Activated CD8-positive, alpha-beta memory T cell treated with anti-CD3 and anti-CD28 coated beads for 36 hours (primary cell): ENCODE measurements at regions not wholly inside any gene's neighbourhood (a gene's known extent, or its start where the extent isn't known, plus 50 kb on each side); places are given as distances from the start of the nearest gene placed in this dataset.
"Not testable (repeated sequence)": the region's sequence is repeated elsewhere in the genome, so short reads cannot be mapped to it uniquely, and the experiment has no call there.

Experiments used
- CTCF ChIA-PET: fragments of 350-600 bp; sonication (Branson Sonifier 250); formaldehyde crosslinking; loops from one replicate; lab custom pipeline; 2021; ENCODE audit warnings: antibody characterized with exemption; lab: Charles Lee
- POLR2A ChIA-PET: fragments of 350-600 bp; sonication (Branson Sonifier 250); formaldehyde crosslinking; loops from one replicate; lab custom pipeline; 2021; ENCODE audit warnings: antibody characterized with exemption; lab: Charles Lee

DNA sequence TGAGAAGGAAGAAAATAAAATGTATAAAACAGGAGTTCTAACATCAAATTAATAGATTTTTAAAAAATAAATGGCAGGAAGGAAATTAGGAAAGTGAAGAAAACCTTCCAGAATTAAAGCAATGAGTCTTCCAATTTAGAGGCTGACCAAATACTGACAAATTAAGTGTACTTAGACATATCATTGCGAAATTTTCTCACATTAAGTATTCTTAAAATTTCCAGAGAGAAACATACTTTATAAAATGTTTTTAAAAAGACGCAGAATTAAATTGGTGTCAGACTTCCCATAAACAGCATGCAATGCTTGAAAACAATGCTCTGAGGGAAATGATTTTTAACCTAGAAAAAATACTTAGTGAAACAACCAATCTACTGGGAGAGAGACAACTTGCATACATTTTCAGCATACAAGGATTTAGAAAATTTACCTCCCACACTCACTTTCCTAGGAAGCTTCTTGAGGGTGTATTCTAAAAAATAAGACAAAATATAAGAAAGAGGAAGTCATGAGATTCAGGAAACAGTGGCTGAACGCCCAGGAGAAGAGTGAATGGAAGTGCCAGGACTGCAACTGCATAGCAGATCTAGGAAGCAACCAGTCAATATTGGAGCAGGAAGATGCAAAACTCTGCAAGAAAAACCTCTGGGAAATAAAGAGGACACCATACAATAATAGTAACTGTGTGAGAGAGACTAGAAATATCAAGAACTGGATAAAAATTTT is 339.9 kb downstream of the ADCYAP1 start:
- ChIA-PET CTCF (no interaction called here), POLR2A (no interaction called here)

DNA sequence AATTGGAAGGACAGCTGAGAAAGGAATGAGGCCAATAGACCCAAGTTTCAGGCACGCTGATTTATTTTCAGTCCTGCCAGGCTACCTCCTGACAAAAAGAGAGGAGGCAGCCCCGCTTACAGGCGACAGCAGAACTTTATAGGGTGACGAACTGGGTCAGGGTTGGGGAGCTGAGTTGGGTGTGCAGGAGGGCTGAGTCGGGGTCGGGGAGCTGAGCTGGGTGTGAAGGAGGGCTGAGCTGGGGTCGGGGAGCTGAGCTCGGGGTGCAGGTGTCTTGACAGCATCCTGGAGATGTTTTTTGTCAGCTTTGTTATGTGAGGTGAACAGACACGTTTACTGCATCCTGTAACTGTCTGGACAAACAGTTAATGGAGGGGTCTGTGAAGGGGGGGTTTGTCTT is 342.2 kb downstream of the ADCYAP1 start:
- ChIA-PET POLR2A (no interaction called here), CTCF (no interaction called here)

DNA sequence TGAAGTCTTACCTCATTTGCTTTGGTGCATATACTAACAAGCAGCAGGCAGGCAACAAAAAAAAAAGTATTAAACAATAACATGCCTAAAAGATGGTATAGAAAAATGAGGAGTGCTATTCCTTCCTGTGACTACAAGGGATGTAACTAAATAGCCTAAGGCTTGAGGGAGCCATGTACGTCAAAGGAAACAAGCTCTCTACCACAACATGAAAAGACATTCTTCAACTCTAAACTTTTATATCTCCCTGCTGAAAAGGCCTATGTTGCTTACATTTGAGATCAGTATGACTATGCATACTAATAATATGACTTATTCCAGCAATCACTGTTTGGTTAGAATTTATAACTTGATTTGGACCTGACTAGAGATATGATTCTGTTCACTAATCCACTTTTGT is 347.9 kb downstream of the ADCYAP1 start:
- CTCF ChIA-PET = no interaction called here

DNA sequence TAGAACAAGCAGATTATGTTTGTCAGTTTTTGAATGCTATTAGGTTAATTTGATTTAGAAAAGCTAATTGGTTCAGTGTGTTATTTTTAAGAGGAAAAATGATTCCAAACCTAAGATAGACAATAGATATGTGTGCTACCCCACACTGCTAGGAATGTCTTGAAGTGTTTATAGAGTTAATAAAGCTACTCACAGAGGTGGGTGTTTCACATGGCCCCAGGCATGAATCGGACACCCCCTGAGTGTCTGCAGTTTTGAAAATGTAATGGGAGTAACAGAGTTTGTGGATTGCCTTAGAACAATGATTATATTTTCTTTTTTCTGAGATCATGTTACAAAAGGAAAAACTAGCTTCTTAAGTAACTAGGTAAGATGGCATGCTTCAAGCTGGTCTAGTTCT is 348.3 kb downstream of the ADCYAP1 start:
- CTCF ChIA-PET = no interaction called here
- POLR2A ChIA-PET = no interaction called here

More for the DNA sequence above, 347.9 kb downstream of the ADCYAP1 start:
- POLR2A ChIA-PET = no interaction called here

DNA sequence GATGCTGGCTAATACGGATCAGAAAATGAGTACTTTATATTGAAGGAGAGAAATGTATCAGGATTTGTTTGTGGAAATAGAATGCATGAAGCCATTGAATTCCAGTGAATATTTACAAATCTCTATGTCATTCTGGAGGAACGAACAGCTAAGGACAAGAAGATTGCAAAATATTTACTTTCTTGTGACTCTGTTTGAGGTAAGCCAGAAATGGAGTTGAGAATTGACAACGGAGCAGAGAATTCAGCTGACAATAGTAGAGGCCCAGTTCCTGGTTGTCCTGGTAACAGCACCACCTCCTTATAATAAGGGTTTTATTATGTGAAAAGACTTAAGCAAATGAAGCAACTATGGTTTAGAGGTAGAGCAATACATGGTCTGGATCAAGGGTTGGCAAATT is 349.2 kb downstream of the ADCYAP1 start:
- POLR2A ChIA-PET = no interaction called here
- CTCF ChIA-PET = no interaction called here

DNA sequence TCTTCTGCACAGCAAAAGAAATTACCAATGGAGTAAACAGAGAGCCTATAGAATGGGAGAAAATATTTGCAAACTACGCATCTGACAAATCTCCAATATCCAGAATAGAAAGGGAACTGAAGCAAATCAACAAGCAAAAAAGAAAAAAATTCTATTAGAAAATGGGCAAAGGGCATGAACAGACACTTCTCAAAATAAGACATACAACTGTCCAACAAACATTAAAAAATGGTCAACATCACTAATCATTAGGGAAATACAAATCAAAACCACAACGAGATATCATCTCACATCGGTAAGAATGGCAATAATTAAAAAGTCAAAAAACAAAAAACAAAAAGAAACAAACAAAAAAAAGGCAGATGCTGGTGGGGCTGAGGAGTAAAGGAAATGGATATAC is 356.4 kb downstream of the ADCYAP1 start:
- CTCF ChIA-PET = no interaction called here
- POLR2A ChIA-PET = no interaction called here

DNA sequence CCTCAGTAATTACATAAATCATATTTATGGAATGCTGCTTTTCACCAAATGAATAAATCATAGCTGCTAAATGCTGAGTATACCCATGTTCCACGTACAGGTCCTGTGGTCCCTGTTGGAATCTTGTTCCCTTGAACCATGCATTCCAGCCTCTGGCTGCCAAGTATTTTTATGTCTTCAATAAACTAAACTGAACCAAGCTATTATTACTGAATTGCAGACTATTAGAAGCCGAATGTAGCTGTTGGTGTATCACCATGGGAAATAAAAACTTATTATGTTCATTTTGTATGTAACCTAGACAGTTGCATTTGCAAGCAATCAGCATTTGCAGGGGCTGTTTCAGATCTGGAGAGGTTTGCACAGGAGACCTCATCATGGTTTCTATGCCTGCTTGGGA is 362.4 kb downstream of the ADCYAP1 start:
- ChIA-PET POLR2A (no interaction called here), CTCF (no interaction called here)

DNA sequence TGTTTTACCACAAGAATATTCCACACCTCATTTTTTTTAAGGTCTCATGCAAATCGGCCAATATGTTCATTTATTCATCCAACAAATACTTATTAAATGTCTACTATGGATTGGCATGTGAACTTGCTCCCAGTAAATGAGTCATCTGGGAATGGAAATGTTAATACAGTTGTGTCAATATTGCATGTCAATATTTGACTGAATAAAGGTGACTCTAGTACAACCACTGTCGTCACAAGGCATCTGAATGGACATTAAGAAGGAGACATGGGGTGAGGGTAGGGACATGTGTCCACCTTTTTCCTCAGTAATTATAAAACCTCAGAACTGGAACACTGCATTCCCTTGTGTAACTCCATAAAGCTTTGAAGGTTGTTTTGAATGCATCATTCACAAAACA is 365.4 kb downstream of the ADCYAP1 start:
- ChIA-PET POLR2A (no interaction called here), CTCF (no interaction called here)

DNA sequence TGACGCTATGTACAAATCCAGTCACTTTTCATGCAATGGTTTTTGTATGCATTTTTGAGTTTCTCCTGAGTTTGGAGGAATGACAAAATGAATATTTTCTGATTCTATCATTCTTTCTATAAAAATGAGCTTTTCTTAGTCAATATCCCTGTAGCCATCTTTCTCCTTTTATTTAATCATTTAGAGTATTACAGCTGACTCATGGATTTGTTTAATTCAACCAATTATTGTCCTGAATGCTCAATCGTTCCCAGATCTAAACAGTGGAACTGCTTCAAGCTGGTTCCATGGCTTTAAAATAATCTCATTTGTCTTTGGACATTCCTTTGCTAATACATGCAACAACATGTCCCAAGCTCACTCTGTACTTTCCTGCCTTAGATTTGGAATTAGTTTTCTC is 368.8 kb downstream of the ADCYAP1 start:
- ChIA-PET POLR2A (no interaction called here), CTCF (no interaction called here)

DNA sequence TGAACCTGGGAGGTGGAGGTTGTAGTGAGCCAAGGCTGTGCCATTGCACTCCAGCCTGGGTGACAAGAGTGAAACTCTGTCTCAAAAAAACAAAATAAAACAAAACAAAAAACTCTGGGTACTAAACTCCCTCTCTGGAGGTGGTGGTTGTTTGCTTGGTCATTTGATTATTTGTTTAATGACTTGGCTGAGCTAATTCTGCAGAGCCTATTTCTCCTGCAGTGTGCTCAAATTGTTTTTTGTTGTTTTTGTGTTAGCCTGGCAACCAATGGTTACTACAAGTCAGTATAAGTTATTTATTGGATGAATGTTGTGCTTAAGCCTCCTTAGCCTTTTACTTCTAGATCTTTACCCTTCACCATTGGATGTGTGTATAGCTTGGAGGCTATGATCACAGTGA is 387.5 kb downstream of the ADCYAP1 start:
- ChIA-PET CTCF (no interaction called here), POLR2A (no interaction called here)

DNA sequence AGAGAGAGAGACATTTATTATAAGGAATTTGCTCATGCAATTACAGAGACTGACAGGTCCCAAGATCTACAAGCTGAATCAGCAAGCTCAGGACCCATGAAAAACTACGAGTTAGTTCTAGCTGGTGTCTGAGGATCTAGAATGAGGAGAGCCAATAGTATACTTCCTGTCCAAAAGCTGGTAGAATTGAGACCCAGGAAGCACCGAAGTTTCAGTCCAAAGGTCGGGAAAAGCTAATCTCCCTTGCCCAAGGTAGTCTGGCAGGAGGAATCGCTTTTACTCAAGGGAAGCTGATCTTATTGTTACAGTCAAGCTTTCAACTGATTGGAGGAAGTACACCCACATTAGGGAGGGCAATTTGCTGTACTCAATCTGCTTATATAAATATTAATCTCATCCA is 389.6 kb downstream of the ADCYAP1 start:
- ChIA-PET POLR2A (no interaction called here), CTCF (no interaction called here)

DNA sequence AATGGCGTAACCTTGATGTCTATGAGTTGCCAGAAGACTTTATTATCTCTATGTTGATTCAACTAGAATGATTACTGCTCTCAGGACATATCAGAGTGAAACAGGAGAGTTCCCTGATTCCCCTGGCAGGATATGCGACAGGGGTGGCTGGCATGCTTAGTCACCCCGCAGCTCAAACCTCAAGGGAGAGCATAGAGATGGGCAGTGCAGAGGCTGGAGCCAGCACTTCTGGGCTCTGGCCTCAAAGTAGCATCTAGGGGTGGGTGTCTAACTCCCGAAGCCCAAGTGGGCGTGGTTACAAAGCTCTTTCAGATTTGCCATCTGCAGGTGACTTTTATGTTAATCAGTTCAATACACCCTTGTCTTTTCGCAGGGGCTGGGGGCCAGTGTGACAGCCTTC is 391.6 kb downstream of the ADCYAP1 start:
- ChIA-PET POLR2A (no interaction called here), CTCF (no interaction called here)

DNA sequence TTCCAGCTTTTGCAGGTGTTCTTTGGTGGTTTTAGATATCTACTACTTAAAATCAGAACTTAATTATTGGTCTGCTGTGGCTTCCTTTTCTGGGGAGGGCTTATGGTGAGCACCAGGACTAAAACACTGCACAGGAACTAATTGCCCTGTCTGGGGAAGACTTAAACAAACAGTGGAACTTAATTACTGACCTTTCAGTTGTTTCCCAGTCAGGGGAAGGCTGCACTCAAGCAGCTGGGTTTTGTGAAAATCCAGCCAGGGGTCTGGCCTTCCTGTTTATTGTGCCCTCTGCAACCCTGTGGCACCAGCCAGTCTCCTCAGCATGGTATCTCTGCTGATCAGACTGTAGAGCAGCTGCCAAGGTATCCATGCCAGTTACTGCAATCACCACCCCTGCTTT is 398.2 kb downstream of the ADCYAP1 start:
- CTCF ChIA-PET = no interaction called here
- POLR2A ChIA-PET = no interaction called here

DNA sequence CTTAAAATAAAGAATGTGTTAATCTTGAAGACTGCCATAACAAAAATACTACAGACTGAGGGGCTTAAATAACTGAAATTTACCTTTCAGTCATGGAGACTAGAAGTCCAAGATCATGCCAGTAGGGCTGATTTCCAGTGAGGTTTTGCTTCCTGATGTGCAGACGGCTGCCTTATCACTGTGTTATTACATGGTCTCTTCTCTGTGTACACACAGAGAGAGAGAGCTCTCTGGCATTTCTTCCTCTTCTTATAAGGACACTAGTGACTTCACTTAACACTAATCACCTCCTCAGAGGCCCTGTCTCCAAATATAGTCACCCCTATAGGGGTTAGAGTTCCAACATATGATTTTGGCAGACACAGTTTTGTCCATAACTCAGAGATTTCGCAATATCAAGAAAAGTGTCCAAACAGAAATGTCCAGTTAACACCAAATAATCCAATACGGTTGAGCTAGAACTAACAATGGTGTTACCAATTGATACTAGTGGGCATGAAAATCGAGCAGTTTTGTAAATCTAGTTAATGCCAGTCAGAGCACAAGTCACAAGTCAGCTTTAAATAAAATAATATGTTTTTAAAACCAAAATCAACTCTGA is 399.8 kb downstream of the ADCYAP1 start:
- CTCF ChIA-PET = no interaction called here
- POLR2A ChIA-PET = no interaction called here

DNA sequence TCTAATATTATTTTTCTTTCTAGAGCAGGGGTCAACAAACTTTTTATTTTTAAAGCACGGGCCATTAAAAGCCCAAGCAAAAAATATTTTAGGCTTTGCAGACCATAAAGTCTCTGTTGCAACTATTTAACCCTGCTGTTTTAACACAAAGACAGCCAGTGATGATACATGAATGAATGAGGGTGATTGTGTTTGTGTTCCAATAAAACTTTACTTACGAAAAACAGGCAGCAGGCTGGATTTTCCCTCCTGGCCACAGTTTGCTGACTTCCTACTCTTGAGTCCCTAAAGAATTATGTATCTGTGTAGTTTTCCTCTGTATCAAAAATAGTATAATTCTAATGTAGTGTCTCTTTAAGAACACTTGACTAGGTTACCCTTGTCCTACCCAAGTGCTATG is 402.0 kb downstream of the ADCYAP1 start:
- POLR2A ChIA-PET = no interaction called here
- CTCF ChIA-PET = no interaction called here

DNA sequence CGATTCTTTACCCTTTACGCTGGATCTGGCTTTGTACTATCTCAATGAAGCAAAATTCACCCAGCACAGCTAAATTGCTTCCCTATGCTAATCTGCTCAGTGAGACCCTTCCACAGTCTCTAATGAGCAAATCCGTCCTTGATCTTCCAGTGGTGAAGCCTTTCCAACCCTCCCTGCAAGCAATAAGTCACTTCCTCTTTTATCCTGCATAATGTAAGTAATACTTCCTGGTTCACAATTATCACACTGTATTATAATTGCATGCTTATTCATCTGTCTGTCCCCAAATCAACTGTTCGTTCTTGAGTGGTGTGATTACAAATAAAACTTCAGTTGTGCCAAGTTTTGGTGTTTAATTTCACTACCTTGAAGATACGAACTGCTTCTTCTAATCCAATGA is 404.0 kb downstream of the ADCYAP1 start:
- ChIA-PET CTCF (no interaction called here), POLR2A (no interaction called here)

DNA sequence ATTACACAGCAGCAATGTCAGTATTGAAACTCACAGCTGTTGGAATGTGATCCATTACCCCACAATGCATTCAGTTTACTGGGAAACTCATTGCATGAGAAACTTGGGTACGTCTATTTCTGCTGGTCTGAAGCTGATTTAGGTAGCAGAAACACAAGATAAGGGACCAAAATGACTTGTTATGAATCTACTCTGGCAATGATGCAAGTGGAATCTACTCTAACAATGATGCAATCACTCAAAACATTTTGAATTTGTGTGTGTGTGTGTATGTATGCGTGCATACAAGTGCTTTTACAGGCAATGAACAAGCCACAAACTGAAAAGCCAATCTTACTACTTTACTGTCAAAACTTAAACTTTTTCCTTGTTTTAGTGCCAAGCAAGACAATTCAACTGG is 406.7 kb downstream of the ADCYAP1 start:
- CTCF ChIA-PET = no interaction called here
- POLR2A ChIA-PET = no interaction called here

DNA sequence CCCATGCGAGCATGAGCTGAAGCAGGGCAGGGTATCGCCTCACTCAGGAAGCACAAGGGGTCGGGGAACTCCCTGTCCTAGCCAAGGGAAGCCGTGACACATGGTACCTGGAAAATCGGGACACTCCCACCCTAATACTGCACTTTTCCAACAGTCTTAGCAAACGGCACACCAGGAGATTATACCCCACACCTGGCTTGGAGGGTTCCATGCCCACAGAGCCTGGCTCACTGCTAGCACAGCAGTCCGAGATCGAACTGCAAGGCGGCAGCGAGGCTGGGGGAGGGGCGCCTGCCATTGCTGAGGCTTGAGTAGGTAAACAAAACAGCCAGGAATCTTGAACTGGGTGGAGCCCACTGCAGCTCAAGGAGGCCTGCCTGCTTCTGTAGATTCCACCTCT is 430.7 kb downstream of the ADCYAP1 start:
- POLR2A ChIA-PET, CTCF ChIA-PET: not testable (repeated sequence)

DNA sequence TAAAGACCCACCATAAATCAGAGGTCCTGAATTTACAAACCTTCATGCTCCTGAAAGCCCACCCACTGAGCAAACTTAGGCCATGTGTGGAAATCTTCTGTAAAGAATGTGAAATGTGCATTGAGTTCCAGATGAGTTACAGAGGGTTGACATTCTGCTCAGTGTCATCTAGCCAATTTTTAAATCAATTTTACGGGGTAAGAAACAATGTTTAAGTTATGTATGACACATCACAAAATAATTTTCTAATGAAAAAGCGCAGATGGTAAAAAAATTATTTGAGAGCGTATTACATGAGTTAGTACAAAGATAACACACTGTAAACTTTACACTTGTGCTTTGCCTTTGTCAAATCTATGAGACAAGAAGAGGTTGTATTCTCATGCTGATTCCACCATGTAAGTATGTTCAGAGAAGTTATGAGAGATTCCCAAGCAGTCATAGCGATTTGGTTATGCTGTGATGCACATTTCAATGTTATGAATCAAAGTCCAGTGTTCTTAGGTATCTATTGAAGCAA is 446.3 kb downstream of the ADCYAP1 start:
- POLR2A ChIA-PET = no interaction called here
- CTCF ChIA-PET = no interaction called here

DNA sequence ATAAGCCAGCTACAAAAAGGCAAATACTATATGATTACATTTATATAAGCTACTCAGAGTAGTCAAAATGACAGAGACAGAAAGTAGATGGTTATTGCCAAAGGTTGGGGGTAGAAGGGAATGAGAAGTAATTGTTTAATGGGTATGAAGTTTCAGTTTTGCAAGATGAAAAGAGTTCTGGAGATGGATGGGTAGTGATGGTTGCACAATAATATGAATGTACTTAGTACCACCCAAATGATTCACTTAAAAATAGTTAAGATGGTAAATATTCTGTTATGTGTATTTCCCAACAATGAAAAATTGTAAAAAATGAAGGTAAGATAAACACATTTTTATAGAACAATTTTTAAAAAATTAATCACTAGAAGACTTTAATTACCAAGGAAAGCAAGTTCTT is 448.4 kb downstream of the ADCYAP1 start:
- CTCF ChIA-PET = no interaction called here

DNA sequence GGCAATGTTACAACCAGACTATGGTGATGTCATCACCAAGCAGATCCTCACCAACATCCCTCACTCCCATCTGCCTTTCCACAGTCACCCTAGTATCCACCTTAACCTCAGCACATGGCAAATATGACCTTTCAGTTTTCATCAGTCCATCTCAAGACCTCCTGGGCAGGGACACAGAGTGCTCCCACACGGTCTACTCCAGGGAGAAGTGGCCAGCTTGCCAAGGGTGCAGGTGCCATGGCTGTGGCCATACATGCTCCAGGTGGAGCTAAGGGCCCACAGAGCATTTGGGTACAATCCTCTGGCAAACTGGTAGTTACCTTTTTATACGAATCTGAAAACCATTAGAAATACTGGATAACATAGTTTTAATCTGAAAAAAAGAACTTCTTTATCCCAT is 453.1 kb downstream of the ADCYAP1 start:
- POLR2A ChIA-PET = no interaction called here

More for the DNA sequence above, 448.4 kb downstream of the ADCYAP1 start:
- POLR2A ChIA-PET = no interaction called here

DNA sequence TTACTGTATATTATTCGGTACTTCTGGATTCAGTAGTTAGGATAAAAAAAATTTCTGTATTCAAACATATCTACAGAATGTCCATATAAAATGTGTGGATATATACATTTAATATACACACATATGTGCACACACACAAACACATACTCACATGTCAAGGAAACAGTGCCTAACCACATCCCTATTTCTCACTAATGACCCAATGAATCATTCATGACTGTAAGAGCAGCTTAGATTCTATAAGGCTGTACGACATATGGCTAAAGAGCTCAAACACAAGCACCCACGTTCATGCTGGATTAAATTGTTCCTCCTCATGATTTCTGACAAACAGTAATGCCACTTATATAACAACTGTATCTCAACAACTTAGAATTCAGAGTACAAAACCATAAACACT is 457.3 kb downstream of the ADCYAP1 start:
- ChIA-PET POLR2A (no interaction called here), CTCF (no interaction called here)

More for the DNA sequence above, 453.1 kb downstream of the ADCYAP1 start:
- CTCF ChIA-PET = no interaction called here
